Stimulated activated CD4-positive, alpha-beta T cell treated with anti-CD3 and anti-CD28 coated beads, Interleukin-15, amount 100 ng/mL, for 48 hours (primary cell): ENCODE measurements at regions not wholly inside any gene's neighbourhood (a gene's known extent, or its start where the extent isn't known, plus 50 kb on each side); places are given as distances from the start of the nearest gene placed in this dataset.
"Not testable (repeated sequence)": the region's sequence is repeated elsewhere in the genome, so short reads cannot be mapped to it uniquely, and the experiment has no call there.

Experiments used
- DNase-seq, 2 donors: peaks; one replicate each; pipeline ENCODE4 v3.0.0-alpha.2; 2020; ENCODE audit warnings: low read depth in 2 of 2

DNA sequence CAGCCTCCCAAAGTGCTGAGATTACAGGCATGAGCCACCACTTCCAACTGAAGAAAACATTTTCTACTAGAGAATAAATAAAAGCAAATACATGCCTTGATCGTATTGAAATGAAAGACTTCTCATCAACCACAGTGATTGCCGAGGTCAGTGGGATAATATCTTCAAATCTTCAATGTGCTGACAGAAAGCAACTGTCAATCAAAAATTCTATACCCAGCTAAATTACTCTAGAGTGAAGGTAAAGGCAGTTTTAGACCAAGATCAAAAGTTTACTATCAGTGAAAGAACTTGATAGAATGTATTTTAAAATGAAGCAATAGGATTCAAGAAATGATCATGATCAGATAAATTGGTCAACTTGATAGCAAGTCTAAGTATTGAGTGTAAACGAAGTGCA lies 130.6 kb downstream of the BRD1 start:
- no peak for DNase-seq

DNA sequence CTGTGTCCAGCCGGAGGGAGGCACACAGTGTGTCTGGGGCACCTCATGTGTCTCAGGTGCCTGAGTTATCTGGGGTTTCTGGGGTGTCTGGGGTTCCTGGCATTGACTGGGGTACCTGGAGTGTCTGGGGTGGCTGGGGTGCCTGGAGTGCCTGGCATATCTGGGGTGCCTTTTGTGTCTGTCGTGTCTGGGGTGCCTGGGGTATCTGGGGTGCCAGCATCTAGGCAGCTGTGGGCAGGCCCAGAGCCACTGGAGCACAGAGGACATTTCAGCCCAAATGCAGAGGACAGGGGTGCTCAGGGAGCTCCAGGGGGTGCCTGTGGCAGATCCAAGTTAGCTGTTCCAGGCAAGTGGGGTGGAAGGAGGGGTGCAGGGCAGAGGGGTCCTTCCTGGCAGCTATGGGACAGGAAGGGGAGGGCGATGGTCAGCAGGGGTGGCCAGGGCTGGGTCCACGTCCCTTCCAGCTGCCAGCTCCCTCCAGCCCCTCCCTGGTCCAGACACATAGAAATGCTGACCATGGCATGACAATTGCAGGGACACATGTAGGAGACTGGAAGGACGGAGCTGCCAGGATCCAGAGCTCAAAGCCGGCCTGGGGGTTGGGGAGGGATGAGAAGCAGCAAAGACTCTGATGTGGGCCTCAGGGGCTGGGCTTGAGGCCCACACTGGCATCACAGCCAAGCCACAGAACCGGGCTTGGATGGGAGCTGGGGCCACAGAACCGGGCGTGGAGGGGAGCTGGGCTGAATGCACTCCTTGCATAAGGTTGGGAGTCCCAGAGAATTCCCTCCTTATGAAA lies 133.0 kb downstream of the BRD1 start:
- no peak for DNase-seq

DNA sequence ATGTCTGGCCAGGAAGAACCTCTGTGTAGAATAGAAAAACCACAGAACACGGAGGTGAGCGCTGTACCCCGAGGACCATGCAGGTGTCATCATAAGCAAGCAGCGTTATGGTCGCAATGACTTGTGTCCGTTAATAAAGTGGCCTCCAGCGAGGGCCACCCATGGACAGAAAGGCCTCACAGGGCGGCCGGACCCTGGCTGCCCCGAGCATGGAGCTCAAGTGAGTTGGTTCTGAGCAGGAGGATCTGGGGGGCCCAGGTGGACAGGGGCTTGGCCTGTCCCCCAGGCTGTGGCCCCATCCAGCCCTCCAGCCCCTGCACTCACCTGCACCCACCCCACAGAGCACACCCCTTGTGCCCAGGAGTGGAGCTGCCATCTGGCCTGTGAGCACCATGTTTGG lies 133.8 kb downstream of the BRD1 start:
- no peak for DNase-seq

DNA sequence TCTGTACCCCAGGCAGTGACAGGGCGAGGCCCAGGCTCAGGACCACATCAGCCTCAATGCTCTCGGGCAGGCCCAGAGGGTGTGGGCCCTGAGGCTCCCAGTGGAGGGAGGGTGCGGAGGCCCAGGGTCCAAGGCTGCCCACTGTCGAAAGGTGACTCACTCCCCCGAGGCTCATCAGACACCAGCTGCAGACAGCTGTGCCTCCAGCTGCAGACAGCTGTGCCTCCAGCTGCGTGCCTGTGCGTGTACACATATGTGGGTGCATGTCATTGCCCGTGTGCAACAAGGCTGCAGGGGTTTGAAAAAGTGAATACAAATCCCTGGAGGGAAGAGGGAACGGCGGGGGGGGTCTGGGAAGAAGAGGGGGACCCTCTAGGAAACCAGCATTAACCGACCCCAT lies 134.3 kb downstream of the BRD1 start:
- no peak for DNase-seq

DNA sequence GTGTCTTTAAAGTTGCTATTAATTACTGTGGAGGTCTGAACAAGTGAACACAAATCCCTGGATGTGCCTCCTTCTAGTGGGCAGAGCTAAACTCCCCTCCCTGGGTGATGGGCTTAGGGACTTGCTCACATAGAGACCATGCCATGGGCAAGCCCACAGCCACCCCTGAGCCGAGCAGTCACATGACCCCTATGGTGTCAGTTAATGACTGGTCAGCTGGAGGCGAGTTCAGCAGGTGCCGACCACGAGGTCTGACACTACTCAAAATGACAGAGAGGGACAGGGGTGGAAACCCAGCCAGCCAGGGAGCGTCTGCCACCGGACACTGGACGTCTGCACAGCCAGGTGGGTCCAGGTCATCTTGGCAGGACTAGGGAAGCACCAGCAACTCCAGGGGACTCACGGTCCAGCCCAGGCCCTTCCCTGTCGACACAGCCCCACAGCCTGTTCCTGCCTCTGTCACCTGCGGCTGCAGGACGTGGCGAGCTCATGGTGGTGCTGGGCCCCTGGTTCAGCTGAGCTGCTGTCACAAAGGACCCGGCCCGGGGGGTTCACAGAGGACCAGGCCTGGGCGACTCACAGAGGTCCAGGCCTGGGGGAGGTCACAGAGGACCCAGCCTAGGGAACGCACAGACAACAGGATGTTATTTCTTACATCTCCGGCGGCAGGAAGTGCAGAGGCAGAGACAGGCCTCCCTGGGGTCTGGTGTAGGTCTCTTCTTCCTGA lies 135.0 kb downstream of the BRD1 start:
- DNase-seq, result no peak

DNA sequence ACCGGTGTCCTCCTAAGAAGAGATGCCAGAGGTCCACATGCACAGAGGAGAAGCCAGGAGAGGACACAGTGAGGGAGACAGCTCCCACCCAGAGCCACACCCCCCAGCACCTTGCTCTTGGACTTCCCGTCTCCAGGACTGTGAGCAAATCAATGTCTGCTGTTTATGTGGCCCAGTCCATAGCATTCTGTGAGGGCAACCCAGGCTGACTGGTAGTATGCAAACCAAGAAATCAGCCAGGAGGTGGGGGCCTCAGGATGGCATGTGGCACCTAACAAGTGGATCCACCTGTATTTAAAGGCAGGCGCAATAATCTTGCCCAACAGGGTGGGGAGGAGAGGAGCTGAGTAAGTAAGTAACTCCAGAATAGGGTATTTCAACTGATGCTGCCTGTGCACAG lies 136.4 kb downstream of the BRD1 start:
- no peak for DNase-seq

DNA sequence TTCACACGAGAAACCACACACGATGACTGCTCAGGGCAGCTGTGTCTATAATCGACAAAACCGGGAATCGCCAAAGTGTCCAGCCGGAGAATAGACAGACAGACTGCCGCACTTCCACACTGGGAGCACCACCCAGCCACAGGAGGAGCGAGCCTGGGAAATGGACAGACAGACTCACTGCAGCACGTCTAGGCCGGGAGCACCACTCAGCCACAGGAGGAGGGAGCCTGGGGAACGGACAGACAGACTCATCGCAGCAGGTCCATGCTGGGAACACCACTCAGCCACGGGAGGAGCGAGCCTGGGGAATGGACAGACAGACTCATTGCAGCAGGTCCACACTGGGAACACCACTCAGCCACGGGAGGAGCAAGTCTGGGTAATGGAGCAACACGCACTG lies 137.2 kb downstream of the BRD1 start:
- DNase-seq, result no peak

DNA sequence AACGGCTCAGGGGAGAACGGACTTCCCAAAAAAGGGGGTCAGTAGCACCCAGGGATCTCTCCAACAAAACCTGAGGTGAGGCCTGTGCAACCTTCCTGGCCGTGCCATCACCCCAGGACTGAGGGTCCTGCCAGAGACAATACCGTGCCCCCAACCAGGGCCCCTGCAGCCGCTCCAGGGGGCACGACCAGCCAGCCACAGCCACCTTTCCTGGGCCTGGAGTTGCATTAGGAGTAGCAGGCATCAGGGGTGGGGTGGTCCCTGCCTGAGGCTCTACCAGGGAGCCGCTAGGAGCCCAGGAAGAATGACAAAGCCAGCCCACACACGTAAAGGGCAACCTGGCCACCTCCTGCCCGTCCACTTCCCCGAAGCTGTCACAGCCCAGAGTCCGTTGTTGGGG lies 137.8 kb downstream of the BRD1 start:
- no peak for DNase-seq

DNA sequence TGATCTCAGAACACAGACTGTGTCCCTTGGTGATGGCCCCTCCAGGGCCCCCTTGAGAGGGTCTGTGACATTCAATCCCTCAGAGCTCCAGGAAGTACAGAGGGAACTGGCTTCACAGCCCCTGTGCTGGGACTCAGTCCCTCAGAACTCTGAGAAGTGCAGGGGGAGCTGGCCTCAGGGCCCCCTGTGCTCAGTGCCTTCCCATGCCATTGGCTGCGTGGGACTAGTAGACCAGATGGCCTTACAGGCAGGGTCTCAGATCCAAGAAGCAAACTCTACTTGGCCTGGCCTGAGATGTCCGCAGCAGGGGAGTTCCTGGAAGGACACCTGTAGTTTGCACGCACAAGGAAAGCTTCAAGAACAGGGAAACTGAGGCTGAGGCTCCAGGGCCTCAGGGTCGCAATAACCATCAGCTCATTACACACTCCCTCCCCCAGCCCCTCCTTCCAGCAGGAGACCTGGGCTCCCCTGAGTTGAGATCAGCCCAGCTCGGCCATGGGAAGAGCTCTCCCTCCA lies 138.4 kb downstream of the BRD1 start:
- no peak for DNase-seq

DNA sequence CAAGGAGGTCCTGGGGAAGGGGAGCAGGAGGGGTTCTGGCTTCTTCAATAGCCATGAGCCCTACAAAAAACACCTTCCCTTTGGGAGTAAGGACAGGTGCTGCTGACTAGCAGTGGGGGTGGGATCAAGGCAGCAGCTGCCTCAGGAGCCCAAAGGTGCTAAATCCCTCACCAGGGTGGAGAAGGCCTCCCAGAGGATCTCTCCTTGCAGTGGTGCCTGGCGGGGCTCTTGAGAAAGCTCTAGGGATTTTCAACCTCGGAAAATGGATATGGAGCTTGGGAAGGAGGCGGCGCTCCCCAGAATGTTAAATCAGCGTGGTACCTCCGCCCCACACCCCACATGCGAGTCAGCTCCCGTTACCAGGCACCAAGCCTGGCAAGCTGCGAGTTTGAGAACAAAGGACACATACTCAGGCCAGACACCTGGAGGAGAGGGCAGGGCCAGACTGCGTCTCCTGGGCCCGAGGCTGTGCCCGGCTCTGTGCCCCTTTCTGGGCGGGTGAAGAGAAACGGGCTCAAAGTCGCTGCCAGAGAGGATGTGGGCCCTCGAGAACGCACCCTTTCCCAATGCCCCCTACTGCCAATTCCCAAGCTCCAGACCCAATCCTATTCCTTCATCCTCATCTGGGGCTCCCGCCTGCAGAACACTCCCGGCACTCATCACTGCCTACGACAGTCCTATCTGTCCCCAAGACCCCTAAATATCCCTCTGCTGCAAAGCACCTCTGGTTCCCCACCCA lies 139.0 kb downstream of the BRD1 start:
- DNase-seq, result no peak

DNA sequence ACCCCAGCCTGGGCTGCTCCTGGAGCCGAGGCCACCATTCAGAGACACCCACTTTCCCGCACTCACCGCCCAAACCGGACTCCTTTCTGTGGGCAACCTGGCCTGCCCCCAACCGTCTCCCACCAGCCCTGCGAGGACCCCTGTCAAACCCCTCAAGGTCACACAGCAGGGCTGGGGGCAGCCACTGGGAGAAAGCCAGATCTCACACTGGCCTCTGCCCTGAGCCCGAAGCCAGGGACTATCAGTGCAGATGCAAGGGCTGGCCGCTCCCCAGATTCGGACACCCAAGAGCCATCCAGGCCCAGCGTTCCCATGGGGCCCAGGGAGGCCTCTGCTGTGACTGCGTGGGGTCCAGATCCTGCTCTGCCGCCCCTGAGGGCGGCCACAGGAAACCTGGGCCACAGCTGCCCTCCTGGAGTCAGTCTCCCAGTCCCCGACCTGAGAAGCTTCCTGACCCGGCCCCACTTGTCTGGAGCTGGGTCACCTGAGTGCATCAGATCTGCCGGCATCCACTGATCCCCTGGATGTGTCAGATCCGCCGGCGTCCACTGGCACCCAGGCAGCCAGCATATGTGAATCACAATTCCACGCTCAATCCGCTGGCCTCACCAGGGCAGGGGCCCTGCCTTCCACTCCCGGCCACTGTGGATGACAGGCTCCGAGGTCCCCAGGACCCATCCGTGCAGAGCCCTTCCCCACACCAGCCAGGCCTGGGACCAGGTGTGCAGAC lies 139.7 kb downstream of the BRD1 start:
- DNase-seq, result no peak

DNA sequence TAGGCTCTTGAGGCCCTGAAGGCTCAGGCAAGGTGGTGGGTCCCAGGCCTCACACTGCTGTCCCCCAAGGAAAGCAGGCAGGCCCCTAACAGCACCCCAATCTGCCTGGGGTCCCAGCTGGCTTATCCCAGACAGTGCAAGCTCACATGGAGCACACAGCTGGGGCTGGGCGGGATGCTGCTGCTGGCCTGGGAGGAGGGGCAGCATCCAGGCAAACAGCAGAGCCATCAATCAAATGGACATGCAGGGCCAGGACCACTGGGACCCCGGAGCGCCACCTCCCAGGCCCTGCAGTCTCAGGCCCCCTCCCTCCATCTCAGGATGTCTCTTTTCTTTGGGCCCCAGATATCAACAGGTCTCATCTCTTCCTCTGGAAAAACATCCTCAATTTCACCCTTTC lies 140.3 kb downstream of the BRD1 start:
- DNase-seq, result no peak

DNA sequence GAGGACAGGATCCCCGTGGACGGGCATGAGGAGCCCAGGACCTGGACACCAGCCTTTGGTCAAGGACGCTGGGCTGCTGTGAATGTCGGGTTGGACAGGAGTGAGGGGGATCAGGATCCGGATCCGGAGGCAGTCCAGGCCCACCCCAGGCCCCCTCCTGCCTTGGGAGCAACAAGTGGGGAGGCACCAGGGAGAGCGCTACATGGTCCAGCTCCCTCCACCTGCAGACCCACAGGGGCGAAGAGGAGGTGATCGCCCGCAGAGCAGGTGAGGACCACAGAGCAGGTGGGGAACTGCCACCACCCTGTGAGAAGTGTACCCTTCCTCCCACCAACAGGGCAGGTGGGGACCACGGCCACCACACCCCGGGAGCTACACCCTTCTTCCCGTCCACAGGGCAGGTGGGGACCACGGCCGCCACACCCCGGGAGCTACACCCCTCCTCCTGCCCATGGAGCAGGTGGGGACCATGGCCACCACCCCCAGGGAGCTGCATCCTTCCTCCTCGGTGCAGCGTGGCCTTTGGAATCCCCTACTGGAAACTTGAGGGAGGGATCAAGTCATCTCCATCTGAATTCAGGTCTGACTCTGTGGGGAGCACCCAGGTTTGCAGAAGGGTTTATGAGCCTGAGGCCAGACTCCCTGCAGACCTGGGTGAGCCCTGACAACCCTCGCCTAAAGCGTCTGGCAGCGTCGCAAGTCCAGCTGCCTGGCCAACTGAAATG lies 141.0 kb downstream of the BRD1 start:
- no peak for DNase-seq

DNA sequence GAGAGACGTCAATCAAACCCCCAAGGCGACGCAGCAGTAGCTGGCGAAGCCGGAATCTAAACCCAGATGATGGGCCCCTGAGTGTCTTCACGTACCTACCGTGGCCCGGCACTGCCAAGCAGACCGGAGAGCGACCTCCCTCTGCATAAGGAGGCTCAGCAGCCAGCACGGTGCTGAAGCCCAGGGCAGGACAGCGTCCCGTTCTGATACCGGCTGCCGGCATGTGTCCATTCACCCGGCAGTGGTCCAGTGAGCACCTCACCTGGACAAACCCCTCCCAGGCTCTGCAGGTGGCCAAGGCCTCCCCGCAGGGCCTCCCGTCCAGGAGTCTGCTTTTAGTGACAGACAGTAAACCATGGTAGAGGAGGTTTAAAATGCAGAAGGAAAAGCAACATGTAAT lies 142.0 kb downstream of the BRD1 start:
- no peak for DNase-seq

DNA sequence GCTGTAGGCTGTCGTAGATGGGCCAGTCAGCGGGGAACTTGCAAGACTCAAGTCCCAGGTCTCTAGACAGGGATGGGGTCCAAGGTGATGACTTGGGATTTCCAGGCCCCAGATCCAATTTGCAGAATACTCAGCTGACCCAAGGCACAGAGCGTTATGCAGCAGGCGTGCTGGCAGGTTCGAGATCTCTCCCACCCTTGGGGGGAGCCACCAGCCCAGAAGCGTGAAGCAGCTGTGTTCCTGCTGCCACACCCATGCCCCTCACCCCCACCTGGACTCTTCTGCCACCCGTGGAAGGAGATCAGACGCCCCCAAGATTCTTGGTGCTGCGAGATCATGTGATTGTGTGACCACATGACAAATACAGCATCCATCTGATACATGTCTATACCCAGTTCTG lies 142.6 kb downstream of the BRD1 start:
- no peak for DNase-seq

DNA sequence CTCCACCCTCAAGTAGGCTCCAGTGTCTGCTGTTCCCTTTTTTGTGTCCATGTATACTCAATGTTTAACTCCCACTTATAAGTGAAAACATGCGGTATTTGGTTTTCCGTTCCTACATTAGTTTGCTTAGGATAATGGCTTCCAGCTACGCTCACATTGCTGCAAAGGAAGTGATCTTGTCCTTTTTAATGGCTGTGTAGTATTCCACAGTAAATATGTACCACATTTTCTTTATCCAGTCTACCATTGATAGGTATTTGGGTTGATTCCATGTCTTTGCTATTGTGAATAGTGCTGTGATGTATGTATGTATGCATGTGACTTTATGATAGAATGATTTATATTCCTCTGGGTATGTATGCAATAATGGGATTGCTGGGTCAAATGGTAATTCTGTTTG lies 144.6 kb downstream of the BRD1 start:
- no peak for DNase-seq

DNA sequence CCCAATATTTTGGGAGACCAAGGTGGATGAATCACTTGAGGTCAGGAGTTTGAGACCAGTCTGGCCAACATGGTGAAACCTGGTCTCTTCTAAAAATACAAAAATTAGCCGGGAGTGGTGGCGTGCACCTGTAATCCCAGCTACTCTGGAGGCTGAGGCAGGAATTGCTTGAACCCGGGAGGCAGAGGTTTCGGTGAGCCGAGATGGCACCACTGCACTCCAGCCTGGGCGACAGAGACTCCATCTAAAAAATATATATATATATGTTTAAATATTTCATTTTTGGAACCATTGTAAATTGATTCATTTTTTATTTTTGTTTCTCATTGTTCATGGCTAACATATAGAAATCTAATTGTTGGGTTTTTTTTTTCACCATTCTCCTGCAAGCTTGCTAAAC lies 146.9 kb downstream of the BRD1 start:
- DNase-seq, result not testable (repeated sequence)

DNA sequence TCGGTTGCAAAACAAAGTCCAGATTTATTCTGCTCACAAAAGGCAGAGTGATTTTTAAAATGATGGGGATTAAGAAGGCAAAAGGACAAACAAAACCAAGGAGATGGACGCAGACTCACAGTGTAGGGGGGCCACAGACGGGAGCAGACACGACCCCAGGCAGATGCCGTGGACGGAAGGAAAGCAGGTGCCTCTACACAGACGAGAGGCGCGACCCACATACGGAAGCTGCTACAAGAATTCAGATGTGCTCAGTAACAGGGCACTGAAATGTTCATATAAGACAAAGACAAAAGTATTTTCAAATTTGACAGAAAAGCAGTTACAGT lies 148.9 kb downstream of the BRD1 start:
- DNase-seq, result no peak

DNA sequence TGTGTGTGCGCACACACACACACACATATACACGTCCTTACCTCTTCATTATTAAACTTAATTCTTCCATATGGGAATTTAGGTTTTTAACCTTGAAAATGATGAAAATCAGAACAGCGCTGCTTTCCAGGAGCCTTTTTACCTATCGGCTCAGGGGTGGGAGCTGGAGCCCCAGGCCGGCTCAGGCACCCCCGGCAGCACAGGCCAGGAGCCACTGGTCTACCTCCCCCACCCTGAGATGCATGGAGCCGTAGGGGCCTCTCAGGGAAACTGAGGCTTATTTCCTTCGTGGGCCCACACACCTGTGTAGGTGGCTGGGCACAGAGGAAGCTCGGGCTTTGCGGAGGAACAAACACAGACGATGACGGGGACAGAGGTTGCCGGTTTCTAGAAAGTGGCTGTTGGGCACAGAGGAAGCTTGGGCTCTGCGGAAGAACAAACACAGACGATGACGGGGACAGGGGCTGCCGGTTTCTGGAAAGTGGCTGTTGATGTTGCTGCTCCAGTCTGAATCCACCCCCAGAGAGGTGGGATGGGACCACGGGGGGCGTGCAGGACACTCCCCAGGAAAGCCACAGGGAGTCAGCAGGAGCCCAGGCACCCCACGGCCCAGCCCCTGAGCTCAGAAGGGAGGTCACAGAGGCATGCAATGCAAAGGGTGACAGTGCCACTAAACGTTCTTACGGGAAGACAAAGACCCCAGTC lies 149.4 kb downstream of the BRD1 start:
- DNase-seq, result no peak

DNA sequence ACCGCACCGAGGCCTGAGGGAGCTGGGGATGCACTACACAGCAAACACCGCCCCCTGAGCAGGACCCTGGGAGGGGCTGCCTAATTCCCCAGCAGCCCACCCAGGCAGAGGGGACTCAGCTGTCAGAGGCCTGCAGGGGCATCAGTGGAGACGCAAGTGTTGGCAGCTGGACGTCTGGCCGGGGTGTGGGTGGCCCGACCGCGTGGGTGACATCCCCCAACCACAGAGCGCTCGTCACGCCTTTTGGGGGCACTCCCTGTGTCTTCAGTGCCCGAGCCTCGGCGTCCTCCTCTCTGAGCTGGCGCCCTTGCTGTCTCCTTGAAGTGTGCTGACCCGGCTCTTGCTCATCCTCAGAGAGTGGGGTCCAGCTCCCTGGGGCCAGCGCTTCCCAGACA lies 150.2 kb downstream of the BRD1 start:
- no peak for DNase-seq
